ENCODE measurements at regions not wholly inside any gene's neighbourhood (a gene's known extent, or its start where the extent isn't known, plus 50 kb on each side); places are given as distances from the start of the nearest gene placed in this dataset.

DNA sequence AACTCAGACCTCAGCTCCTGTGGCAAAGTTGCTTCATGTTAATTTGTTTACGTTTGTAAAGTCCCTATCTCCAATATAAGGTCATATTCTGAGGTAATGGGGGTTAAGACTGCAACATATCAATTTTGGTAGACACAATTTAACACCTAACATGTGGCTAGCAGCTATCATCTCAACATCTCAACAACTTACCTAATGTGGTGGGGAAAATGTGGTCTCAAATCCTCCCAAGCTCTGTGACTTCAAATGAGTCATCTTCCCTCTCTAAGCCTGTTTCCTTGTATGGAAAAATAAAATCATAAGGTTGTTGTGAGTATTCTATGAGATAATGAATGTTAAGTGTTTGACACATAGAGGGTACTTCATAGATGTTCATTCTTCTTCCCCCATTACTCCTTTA, 443.3 kb downstream of the CDK5RAP2 start:
- TF ChIP-seq POLR2AphosphoS5 (IDR thresholded peaks at IDR 0.05) = no peak
- TF ChIP-seq, protein P1, sequence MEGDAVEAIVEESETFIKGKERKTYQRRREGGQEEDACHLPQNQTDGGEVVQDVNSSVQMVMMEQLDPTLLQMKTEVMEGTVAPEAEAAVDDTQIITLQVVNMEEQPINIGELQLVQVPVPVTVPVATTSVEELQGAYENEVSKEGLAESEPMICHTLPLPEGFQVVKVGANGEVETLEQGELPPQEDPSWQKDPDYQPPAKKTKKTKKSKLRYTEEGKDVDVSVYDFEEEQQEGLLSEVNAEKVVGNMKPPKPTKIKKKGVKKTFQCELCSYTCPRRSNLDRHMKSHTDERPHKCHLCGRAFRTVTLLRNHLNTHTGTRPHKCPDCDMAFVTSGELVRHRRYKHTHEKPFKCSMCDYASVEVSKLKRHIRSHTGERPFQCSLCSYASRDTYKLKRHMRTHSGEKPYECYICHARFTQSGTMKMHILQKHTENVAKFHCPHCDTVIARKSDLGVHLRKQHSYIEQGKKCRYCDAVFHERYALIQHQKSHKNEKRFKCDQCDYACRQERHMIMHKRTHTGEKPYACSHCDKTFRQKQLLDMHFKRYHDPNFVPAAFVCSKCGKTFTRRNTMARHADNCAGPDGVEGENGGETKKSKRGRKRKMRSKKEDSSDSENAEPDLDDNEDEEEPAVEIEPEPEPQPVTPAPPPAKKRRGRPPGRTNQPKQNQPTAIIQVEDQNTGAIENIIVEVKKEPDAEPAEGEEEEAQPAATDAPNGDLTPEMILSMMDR (IDR thresholded peaks at IDR 0.05 in 8 of 11, conservative IDR thresholded peaks at IDR 0.05 in 3 of 11) = no peak
- no peak for TF ChIP-seq POLR2A (IDR thresholded peaks at IDR 0.05)

All from spleen (tissue), 7 donors.